PFSK-1 (cell line): ENCODE measurements at regions not wholly inside any gene's neighbourhood (a gene's known extent, or its start where the extent isn't known, plus 50 kb on each side); places are given as distances from the start of the nearest gene placed in this dataset.

ENCODE experiments used
- FOXP2 ChIP-seq: optimal IDR thresholded peaks from 2 replicates; pipeline ENCODE3; 2011; ENCODE audit warnings: borderline replicate concordance, control low read depth, inconsistent platforms; ENCODE audit not compliant: insufficient read depth; ENCODE audit errors: extremely low read length, extremely low read depth
- POLR2AphosphoS5 ChIP-seq: IDR thresholded peaks from 2 replicates; pipeline ENCODE4 v1.6.1; 2012; ENCODE audit warnings: low read depth, mild to moderate bottlenecking, control low read depth, low read length, moderate library complexity
- SIN3A ChIP-seq: IDR thresholded peaks from 2 replicates; pipeline ENCODE4 v1.6.1; 2012; ENCODE audit warnings: mild to moderate bottlenecking, low read length, moderate library complexity, borderline replicate concordance; ENCODE audit not compliant: insufficient read depth
- TAF1 ChIP-seq: IDR thresholded peaks from 2 replicates; pipeline ENCODE4 v1.6.1; 2012; ENCODE audit warnings: low read length, control low read depth, borderline replicate concordance; ENCODE audit not compliant: insufficient read depth
- TF ChIP-seq, protein P1 (sequence below), 2 experiments: IDR thresholded peaks; 2 replicates each; pipeline versions ENCODE4 v1.6.1 to v1.8.0; 2011 to 2012; ENCODE audit warnings: low read depth in 2 of 2, low read length in 2 of 2, control low read depth in 1 of 2, inconsistent platforms in 1 of 2, mild to moderate bottlenecking in 1 of 2, moderate library complexity in 1 of 2; ENCODE audit not compliant: insufficient read depth in 1 of 2

DNA sequence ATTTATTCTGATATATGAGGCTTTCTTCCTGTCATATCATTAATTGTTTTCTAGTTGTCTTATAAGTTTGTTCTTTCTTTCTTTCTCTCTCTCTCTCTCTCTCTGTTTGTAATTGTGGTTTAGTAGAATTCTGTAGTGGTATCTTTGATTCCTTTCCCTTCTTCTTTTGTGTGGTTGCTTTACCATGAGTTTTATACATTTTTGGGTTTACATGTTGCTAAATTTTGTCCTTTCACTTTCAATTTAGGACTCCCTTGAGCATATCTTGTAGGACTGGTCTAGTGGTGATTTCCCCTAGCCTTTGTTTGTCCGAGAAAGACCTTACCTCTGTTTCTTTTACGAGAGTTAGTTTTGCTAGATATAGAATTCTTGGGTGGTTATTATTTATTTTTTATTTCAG is 162.3 kb upstream of the CHRM3 start:
- no peak for TF ChIP-seq POLR2AphosphoS5
- TF ChIP-seq TAF1, result no peak
- TF ChIP-seq, protein P1, sequence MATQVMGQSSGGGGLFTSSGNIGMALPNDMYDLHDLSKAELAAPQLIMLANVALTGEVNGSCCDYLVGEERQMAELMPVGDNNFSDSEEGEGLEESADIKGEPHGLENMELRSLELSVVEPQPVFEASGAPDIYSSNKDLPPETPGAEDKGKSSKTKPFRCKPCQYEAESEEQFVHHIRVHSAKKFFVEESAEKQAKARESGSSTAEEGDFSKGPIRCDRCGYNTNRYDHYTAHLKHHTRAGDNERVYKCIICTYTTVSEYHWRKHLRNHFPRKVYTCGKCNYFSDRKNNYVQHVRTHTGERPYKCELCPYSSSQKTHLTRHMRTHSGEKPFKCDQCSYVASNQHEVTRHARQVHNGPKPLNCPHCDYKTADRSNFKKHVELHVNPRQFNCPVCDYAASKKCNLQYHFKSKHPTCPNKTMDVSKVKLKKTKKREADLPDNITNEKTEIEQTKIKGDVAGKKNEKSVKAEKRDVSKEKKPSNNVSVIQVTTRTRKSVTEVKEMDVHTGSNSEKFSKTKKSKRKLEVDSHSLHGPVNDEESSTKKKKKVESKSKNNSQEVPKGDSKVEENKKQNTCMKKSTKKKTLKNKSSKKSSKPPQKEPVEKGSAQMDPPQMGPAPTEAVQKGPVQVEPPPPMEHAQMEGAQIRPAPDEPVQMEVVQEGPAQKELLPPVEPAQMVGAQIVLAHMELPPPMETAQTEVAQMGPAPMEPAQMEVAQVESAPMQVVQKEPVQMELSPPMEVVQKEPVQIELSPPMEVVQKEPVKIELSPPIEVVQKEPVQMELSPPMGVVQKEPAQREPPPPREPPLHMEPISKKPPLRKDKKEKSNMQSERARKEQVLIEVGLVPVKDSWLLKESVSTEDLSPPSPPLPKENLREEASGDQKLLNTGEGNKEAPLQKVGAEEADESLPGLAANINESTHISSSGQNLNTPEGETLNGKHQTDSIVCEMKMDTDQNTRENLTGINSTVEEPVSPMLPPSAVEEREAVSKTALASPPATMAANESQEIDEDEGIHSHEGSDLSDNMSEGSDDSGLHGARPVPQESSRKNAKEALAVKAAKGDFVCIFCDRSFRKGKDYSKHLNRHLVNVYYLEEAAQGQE (IDR thresholded peaks at IDR 0.05; ENCODE audit: insufficient read depth in 1 of 2, low read depth in 2 of 2, low read length in 2 of 2), result no peak
- TF ChIP-seq SIN3A, result no peak
- no peak for TF ChIP-seq FOXP2
